Lower leg skin (tissue), 4 donors: ENCODE measurements at regions not wholly inside any gene's neighbourhood (a gene's known extent, or its start where the extent isn't known, plus 50 kb on each side); places are given as distances from the start of the nearest gene placed in this dataset.

Source experiments
- DNase-seq, 2 donors: peaks; one replicate each; pipeline ENCODE4 v3.0.0-alpha.2; 2019; ENCODE audit warnings: low spot score in 2 of 2
- H3K4me3 ChIP-seq: fragments of 200-600 bp; sonication (generic); 2 replicates; pipeline ENCODE4 v1.5.1; 2017; ENCODE audit warnings: mild to moderate bottlenecking, low read depth; ENCODE audit not compliant: poor library complexity, severe bottlenecking
- CTCF ChIP-seq, 3 donors: fragments of 450-650 bp; IDR thresholded peaks; one replicate each; pipeline ENCODE4 v1.5.1; 2016; ENCODE audit warnings: antibody characterized with exemption in 3 of 3, mild to moderate bottlenecking in 3 of 3, moderate library complexity in 2 of 3
- POLR2A ChIP-seq, 2 donors: fragments of 450-650 bp; IDR thresholded peaks; one replicate each; pipeline ENCODE4 v1.6.1; 2016 to 2017; ENCODE audit warnings: antibody characterized with exemption in 2 of 2, mild to moderate bottlenecking in 1 of 2, moderate library complexity in 1 of 2
- WGBS, 2 donors: methylation state at CpG; one replicate each; pipeline ENCODE4 v1.1.5; 2018; 5-methylcytosine and 5-hydroxymethylcytosine counted together
- intact Hi-C: fragments of 100-400 bp; cut with DNase I; formaldehyde crosslinking; loops from one replicate; pipeline ENCODE4 v1.15.0; 2023; ENCODE audit warnings: low total_unique reads

- TF ChIP-seq CTCF (IDR thresholded peaks at IDR 0.05) = no peak
- TF ChIP-seq POLR2A (IDR thresholded peaks at IDR 0.05) = no peak
- H3K4me3 ChIP-seq = no peak overlapping the region
- WGBS, 2 donors = 94 to 95% methylated on average over 3 of the region's 3 CpGs
- intact Hi-C loops = no loop called here
- no peak for DNase-seq
Observed at GRCh38 chr3:8087951-8088350, 413.7 kb upstream of the LMCD1 start.

GRCh38 chr3:8094415-8094814 lies 407.2 kb upstream of the LMCD1 start:
- no peak for DNase-seq
- intact Hi-C loops = no loop called here
- 82 to 93% methylated on average over 2 of the region's 2 CpGs for WGBS, 2 donors
- TF ChIP-seq POLR2A (IDR thresholded peaks at IDR 0.05) = no peak
- no peak for TF ChIP-seq CTCF (IDR thresholded peaks at IDR 0.05)
- no peak overlapping the region for H3K4me3 ChIP-seq

GRCh38 chr3:8095724-8096123 lies 405.9 kb upstream of the LMCD1 start:
- 40 to 46% methylated on average over 5 of the region's 5 CpGs for WGBS, 2 donors
- TF ChIP-seq POLR2A (IDR thresholded peaks at IDR 0.05) (no peak), CTCF (IDR thresholded peaks at IDR 0.05) (no peak)
- no peak for DNase-seq
- intact Hi-C loops = no loop called here
- H3K4me3 ChIP-seq = no peak overlapping the region

GRCh38 chr3:8097690-8098089 lies 403.9 kb upstream of the LMCD1 start:
- TF ChIP-seq CTCF (IDR thresholded peaks at IDR 0.05) (no peak), POLR2A (IDR thresholded peaks at IDR 0.05) (no peak)
- intact Hi-C loops = no loop called here
- no peak overlapping the region for H3K4me3 ChIP-seq
- WGBS, 2 donors = 88 to 95% methylated on average over 4 of the region's 4 CpGs
- no peak for DNase-seq

GRCh38 chr3:8103954-8104353 lies 397.7 kb upstream of the LMCD1 start:
- no peak for DNase-seq
- TF ChIP-seq POLR2A (IDR thresholded peaks at IDR 0.05) (no peak), CTCF (IDR thresholded peaks at IDR 0.05) (no peak)
- intact Hi-C loops = no loop called here
- H3K4me3 ChIP-seq = no peak overlapping the region
- 50 to 58% methylated on average over 3 of the region's 3 CpGs for WGBS, 2 donors

- DNase-seq = no peak
- WGBS, 2 donors = 88 to 98% methylated on average over 2 of the region's 2 CpGs
- H3K4me3 ChIP-seq = no peak overlapping the region
- intact Hi-C loops = no loop called here
- no peak for TF ChIP-seq CTCF (IDR thresholded peaks at IDR 0.05)
- TF ChIP-seq POLR2A (IDR thresholded peaks at IDR 0.05) = no peak
Observed at GRCh38 chr3:8106921-8107320, 394.7 kb upstream of the LMCD1 start.
